ENCODE measurements at regions not wholly inside any gene's neighbourhood (a gene's known extent, or its start where the extent isn't known, plus 50 kb on each side); places are given as distances from the start of the nearest gene placed in this dataset.

- TF ChIP-seq CTCF (IDR thresholded peaks at IDR 0.05; ENCODE audit: poor library complexity) (no peak), EZH2 (IDR thresholded peaks at IDR 0.05; ENCODE audit: borderline replicate concordance) (no peak), EZH2phosphoT487 (IDR thresholded peaks at IDR 0.05; ENCODE audit: low read depth, severe bottlenecking, unreplicated experiment) (no peak)
Observed at GRCh38 chr3:99009851-99010250, 108.4 kb upstream of the DCBLD2 start.
